HCT116 (cell line): ENCODE measurements at regions not wholly inside any gene's neighbourhood (a gene's known extent, or its start where the extent isn't known, plus 50 kb on each side); places are given as distances from the start of the nearest gene placed in this dataset.

Experiments used
- ATAC-seq: fragments of 200-7000 bp; cut with Tn5 transposase; 2 replicates; pipeline ENCODE4 v1.9.1; 2020; ENCODE audit warnings: mild to moderate bottlenecking, moderate library complexity
- BruUV-seq: library from RNA; stranded (reverse); fragments of 400-500 nt; replicated peaks from 2 replicates; lab custom pipeline; 2021; lab: Mats Ljungman, UMichigan
- CTCF ChIA-PET: fragments of 300-600 bp; sonication (Branson Sonifier 250); formaldehyde crosslinking; loops from one replicate; lab custom pipeline; 2021; ENCODE audit warnings: antibody characterized with exemption; lab: Charles Lee
- POLR2A ChIA-PET: fragments of 300-600, 350-600 bp; sonication (Branson Sonifier 250); formaldehyde crosslinking; loops from one replicate; lab custom pipeline; 2021; ENCODE audit warnings: antibody characterized with exemption; lab: Charles Lee
- RAD21 ChIA-PET, 2 experiments: fragments of 300-600 bp; sonication (Branson Sonifier 250); formaldehyde crosslinking; loops; one replicate each; lab custom pipeline; 2023; ENCODE audit warnings: low total read pairs in 2 of 2; ENCODE audit not compliant: uncharacterized antibody in 2 of 2, unreplicated experiment in 2 of 2, low non-redundant PET in 1 of 2; lab: Charles Lee
- DNase-seq: peaks from one replicate; pipeline ENCODE4 v3.0.0-alpha.2; 2010; ENCODE audit warnings: low read depth, low spot score
- H2AFZ ChIP-seq: fragments of 200-600 bp; shearing (Covaris generic), sonication (generic); 2 replicates; pipeline ENCODE4 v1.6.1; 2017; ENCODE audit warnings: low read depth, mixed run types, mixed read lengths, antibody characterized with exemption, low read length; ENCODE audit not compliant: poor library complexity, severe bottlenecking
- H3K27ac ChIP-seq: 2 replicates; pipeline ENCODE4 v1.5.1; 2012; ENCODE audit warnings: low read depth, low read length
- H3K27me3 ChIP-seq: fragments of 200-600 bp; sonication (generic); 2 replicates; pipeline ENCODE4 v1.6.1; 2016; ENCODE audit warnings: mixed run types, low read length, mixed read lengths; ENCODE audit not compliant: insufficient read depth
- H3K36me3 ChIP-seq, 2 experiments: fragments of 200-500 bp in 1 of 2; fragments of 200-600 bp in 1 of 2; sonication (Bioruptor generic) in 1 of 2; sonication (generic) in 1 of 2; 2 replicates each; pipeline versions ENCODE4 v1.5.1 to v1.6.1; 2014 to 2016; ENCODE audit warnings: low read length in 2 of 2, inconsistent platforms in 1 of 2, mixed read lengths in 1 of 2, mixed run types in 1 of 2; ENCODE audit not compliant: insufficient read depth in 2 of 2, control insufficient read depth in 1 of 2
- H3K4me1 ChIP-seq, 2 experiments: fragments of 200-600 bp in 1 of 2; sonication (generic) in 1 of 2; 2 replicates each; pipeline versions ENCODE4 v1.5.1 to v1.6.1; 2012 to 2017; ENCODE audit warnings: low read length in 2 of 2, inconsistent platforms in 1 of 2, mild to moderate bottlenecking in 1 of 2, mixed read lengths in 1 of 2, mixed run types in 1 of 2, moderate library complexity in 1 of 2; ENCODE audit not compliant: insufficient read depth in 2 of 2, control insufficient read depth in 1 of 2
- H3K4me2 ChIP-seq: fragments of 200-600 bp; sonication (generic); 2 replicates; pipeline ENCODE4 v1.6.1; 2017; ENCODE audit warnings: mixed run types, low read length, mixed read lengths
- H3K4me3 ChIP-seq, 2 experiments: fragments of 200-600 bp in 1 of 2; sonication (generic) in 1 of 2; replicated peaks in 1 of 2; 2 replicates each; pipeline ENCODE4 v1.5.1; 2011 to 2016; ENCODE audit warnings: low read length in 2 of 2, control low read depth in 1 of 2, low read depth in 1 of 2, mild to moderate bottlenecking in 1 of 2, mixed read lengths in 1 of 2, mixed run types in 1 of 2
- H3K79me2 ChIP-seq: fragments of 200-600 bp; sonication (generic); 2 replicates; pipeline ENCODE4 v1.6.1; 2017; ENCODE audit warnings: mild to moderate bottlenecking, mixed run types, low read length, moderate library complexity, mixed read lengths; ENCODE audit not compliant: insufficient read depth
- H3K9ac ChIP-seq: fragments of 200-600 bp; sonication (generic); 2 replicates; pipeline ENCODE4 v1.6.1; 2016; ENCODE audit warnings: low read length, mixed read lengths
- H3K9me2 ChIP-seq: fragments of 200-600 bp; sonication (generic), shearing (Covaris generic); 2 replicates; pipeline ENCODE4 v1.6.1; 2017; ENCODE audit warnings: mixed run types, mild to moderate bottlenecking, moderate library complexity; ENCODE audit not compliant: insufficient read depth
- H3K9me3 ChIP-seq, 2 experiments: fragments of 200-500 bp in 1 of 2; fragments of 200-600 bp in 1 of 2; sonication (Bioruptor generic) in 1 of 2; sonication (generic) in 1 of 2; 2 replicates each; pipeline ENCODE4 v1.6.1; 2014 to 2017; ENCODE audit warnings: low read length in 2 of 2, mixed read lengths in 2 of 2, inconsistent platforms in 1 of 2, low read depth in 1 of 2, mild to moderate bottlenecking in 1 of 2, mixed run types in 1 of 2, moderate library complexity in 1 of 2; ENCODE audit not compliant: control insufficient read depth in 1 of 2, insufficient read depth in 1 of 2
- H4K20me1 ChIP-seq: fragments of 200-600 bp; sonication (generic), shearing (Covaris generic); 2 replicates; pipeline ENCODE4 v1.6.1; 2017; ENCODE audit warnings: mixed run types, mild to moderate bottlenecking, moderate library complexity; ENCODE audit not compliant: insufficient read depth
- ATF3 ChIP-seq: IDR thresholded peaks from 2 replicates; pipeline ENCODE4 v1.6.1; 2012
- CBX3 ChIP-seq: IDR thresholded peaks from 2 replicates; pipeline ENCODE4 v1.6.1; 2012; ENCODE audit warnings: low read depth
- EZH2 ChIP-seq: fragments of 200-600 bp; sonication (generic); IDR thresholded peaks from 2 replicates; pipeline ENCODE4 v1.6.1; 2017; ENCODE audit warnings: antibody characterized with exemption, mixed run types
- EZH2phosphoT487 ChIP-seq: fragments of 200-600 bp; IDR thresholded peaks from 2 replicates; pipeline ENCODE4 v1.6.1; 2018; ENCODE audit warnings: antibody characterized with exemption, borderline replicate concordance
- FOSL1 ChIP-seq: IDR thresholded peaks from 2 replicates; pipeline ENCODE4 v1.6.1; 2012; ENCODE audit warnings: low read depth
- POLR2A ChIP-seq: IDR thresholded peaks from 2 replicates; pipeline ENCODE4 v1.7.0; 2011; ENCODE audit warnings: borderline replicate concordance; ENCODE audit not compliant: insufficient read depth, insufficient read length; ENCODE audit errors: extremely low read depth
- RAD21 ChIP-seq: IDR thresholded peaks from 2 replicates; pipeline ENCODE4 v1.6.1; 2012; ENCODE audit warnings: low read depth, mild to moderate bottlenecking
- SIN3A ChIP-seq: IDR thresholded peaks from 2 replicates; pipeline ENCODE4 v1.6.1; 2012; ENCODE audit warnings: low read depth
- SP1 ChIP-seq: IDR thresholded peaks from 2 replicates; pipeline ENCODE4 v1.6.1; 2012; ENCODE audit warnings: low read depth
- TCF7L2 ChIP-seq: IDR thresholded peaks from 2 replicates; pipeline ENCODE4 v1.7.0; 2011; ENCODE audit warnings: borderline replicate concordance, inconsistent platforms; ENCODE audit not compliant: insufficient read depth, insufficient read length; ENCODE audit errors: extremely low read depth
- YY1 ChIP-seq: IDR thresholded peaks from 2 replicates; pipeline ENCODE4 v1.6.1; 2011; ENCODE audit warnings: low read length, low read depth, moderate library complexity, mild to moderate bottlenecking; ENCODE audit not compliant: insufficient replicate concordance; ENCODE audit errors: extremely low read depth
- ZBTB33 ChIP-seq: IDR thresholded peaks from 2 replicates; pipeline ENCODE4 v1.6.1; 2011; ENCODE audit warnings: mild to moderate bottlenecking, low read length, moderate library complexity; ENCODE audit not compliant: insufficient replicate concordance; ENCODE audit errors: extremely low read depth
- ZNF274 ChIP-seq: fragments of 200-500 bp; sonication (Bioruptor generic); IDR thresholded peaks from 2 replicates; pipeline ENCODE4 v1.6.1; 2014; ENCODE audit warnings: mild to moderate bottlenecking, low read depth, low read length, inconsistent platforms
- intact Hi-C: fragments of 100-400 bp; cut with micrococcal nuclease; formaldehyde crosslinking; loops from 2 replicates; pipeline ENCODE4 v1.10.0; 2022

- DNase-seq (no peak), ATAC-seq (no peak)
- Histone ChIP-seq H3K4me1 (no peaks in the 10 kb centered on the region), H3K27ac (no peak overlapping the region), H3K9me3 (no peaks in the 10 kb centered on the region), H3K27me3 (no peaks in the 10 kb centered on the region), H4K20me1 (no peaks in the 10 kb centered on the region), H3K9ac (no peak overlapping the region), H3K4me3 (no peak overlapping the region), H3K36me3 (no peaks in the 10 kb centered on the region), H3K9me2 (no peaks in the 10 kb centered on the region), H3K79me2 (no peaks in the 10 kb centered on the region), H3K4me2 (no peak overlapping the region), H2AFZ (no peak overlapping the region)
- POLR2A ChIA-PET = no interaction called here
- TF ChIP-seq CBX3 (no peak), SP1 (no peak), TCF7L2 (no peak)
- CTCF ChIA-PET = no interaction called here
- intact Hi-C loops = no loop called here
- RAD21 ChIA-PET = no interaction called here
- no TSS peak for BruUV-seq
Measured at GRCh38 chr1:217024911-217025310, 301.7 kb upstream of the ESRRG start.

- Histone ChIP-seq H4K20me1 (no peaks in the 10 kb centered on the region), H3K36me3 (no peaks in the 10 kb centered on the region)
- TF ChIP-seq YY1 = no peak
- no peak for TF ChIP-seq FOSL1
- no peak for TF ChIP-seq SIN3A
- no peak for TF ChIP-seq ZNF274
- TF ChIP-seq ZBTB33 = no peak
- no peak for TF ChIP-seq ATF3
- TF ChIP-seq POLR2A = no peak
- TF ChIP-seq EZH2phosphoT487 = no peak
- TF ChIP-seq EZH2 = no peak
- TF ChIP-seq RAD21 = no peak
- TF ChIP-seq, all 23 proteins: peak for 0
- ChIA-PET RAD21 (no interaction called here), POLR2A (no interaction called here), CTCF (no interaction called here)
- no peaks in the 10 kb centered on the region for H3K4me1 ChIP-seq
- H3K27ac ChIP-seq = no peak overlapping the region
- H2AFZ ChIP-seq = no peak overlapping the region
- no peaks in the 10 kb centered on the region for H3K9me3 ChIP-seq
- no peak overlapping the region for H3K9ac ChIP-seq
- intact Hi-C loops = no loop called here
- no peaks in the 10 kb centered on the region for H3K79me2 ChIP-seq
- no peaks in the 10 kb centered on the region for H3K9me2 ChIP-seq
- H3K27me3 ChIP-seq = no peaks in the 10 kb centered on the region
- DNase-seq (no peak), ATAC-seq (no peak)
- H3K4me3 ChIP-seq = no peak overlapping the region
- no peak overlapping the region for H3K4me2 ChIP-seq
- no TSS peak for BruUV-seq
Measured at GRCh38 chr1:217021956-217022355, 298.7 kb upstream of the ESRRG start.
